K562 (cell line): ENCODE measurements at regions not wholly inside any gene's neighbourhood (a gene's known extent, or its start where the extent isn't known, plus 50 kb on each side); places are given as distances from the start of the nearest gene placed in this dataset.

Experiments used
- ATAC-seq: fragments of 200-7000 bp; cut with Tn5 transposase; 3 replicates; pipeline ENCODE4 v1.9.1; 2020; ENCODE audit warnings: moderate library complexity
- BruUV-seq: library from RNA; stranded (reverse); fragments of 400-500 nt; replicated peaks from 2 replicates; lab custom pipeline; 2021; lab: Mats Ljungman, UMichigan
- CTCF ChIA-PET: fragments of 300-600 bp; formaldehyde crosslinking; extraction: SDS; loops from one replicate; lab custom pipeline; 2021; ENCODE audit warnings: low intra/inter-chr PET ratio; lab: Yijun Ruan, JAX
- POLR2A ChIA-PET: fragments of 300-600, 350-650 bp; sonication (Branson Sonifier 250); formaldehyde crosslinking; extraction: SDS; loops from one replicate; lab custom pipeline; 2021; ENCODE audit warnings: antibody characterized with exemption, inconsistent platforms; lab: Yijun Ruan, JAX
- DNase-seq, 4 experiments: peaks; one replicate each; pipeline versions ENCODE4 v3.0.0 to v3.0.0-alpha.2; 2011 to 2018; ENCODE audit warnings: low spot score in 3 of 4, mixed read lengths in 3 of 4; ENCODE audit errors: extremely low read depth in 1 of 4
- FAIRE-seq: peaks from 2 replicates; lab custom pipeline; 2011; peaks lifted over from hg19 to GRCh38; lab: Jason Lieb, UNC
- H2AFZ ChIP-seq: 2 replicates; pipeline ENCODE4 v1.6.0; 2011; ENCODE audit warnings: low read depth, low read length, control low read depth, inconsistent platforms
- H3K27ac ChIP-seq: fragments of 200-600 bp; 3 replicates; pipeline ENCODE4 v1.8.0; 2011; ENCODE audit warnings: low read depth, mild to moderate bottlenecking, control low read depth, inconsistent platforms, low read length, moderate library complexity, mixed read lengths; ENCODE audit errors: extremely low read depth
- H3K27me3 ChIP-seq, 2 experiments: fragments of 300-600 bp in 1 of 2; 2 replicates in 1 of 2; 3 replicates in 1 of 2; pipeline versions ENCODE4 v1.6.0 to v1.8.0; 2011; ENCODE audit warnings: inconsistent platforms in 2 of 2, low read length in 2 of 2, mild to moderate bottlenecking in 1 of 2, mixed read lengths in 1 of 2, moderate library complexity in 1 of 2; ENCODE audit not compliant: control insufficient read depth in 2 of 2, insufficient read depth in 2 of 2
- H3K36me3 ChIP-seq: fragments of 300-600 bp; 3 replicates; pipeline ENCODE4 v1.8.0; 2011; ENCODE audit warnings: mild to moderate bottlenecking, low read length, inconsistent platforms; ENCODE audit not compliant: control insufficient read depth, insufficient read depth
- H3K4me1 ChIP-seq, 2 experiments: fragments of 200-600 bp in 1 of 2; replicated peaks in 1 of 2; 2 replicates in 1 of 2; 3 replicates in 1 of 2; pipeline versions ENCODE4 v1.5.1 to v1.8.0; 2011; ENCODE audit warnings: inconsistent platforms in 2 of 2, low read length in 2 of 2, mild to moderate bottlenecking in 1 of 2, mixed read lengths in 1 of 2, moderate library complexity in 1 of 2; ENCODE audit not compliant: control insufficient read depth in 2 of 2, insufficient read depth in 2 of 2
- H3K4me2 ChIP-seq: 2 replicates; pipeline ENCODE4 v1.6.1; 2011; ENCODE audit warnings: low read length, control low read depth, inconsistent platforms, mixed read lengths; ENCODE audit not compliant: insufficient read depth
- H3K4me3 ChIP-seq: fragments of 200-600 bp; sonication (generic), shearing (Covaris generic); 2 replicates; pipeline ENCODE4 v1.5.1; 2016; ENCODE audit warnings: control low read depth, inconsistent platforms
- H3K79me2 ChIP-seq: fragments of 200-600 bp; 3 replicates; pipeline ENCODE4 v1.8.0; 2011; ENCODE audit warnings: low read length, inconsistent platforms; ENCODE audit not compliant: control insufficient read depth, insufficient read depth
- H3K9ac ChIP-seq, 2 experiments: 2 replicates each; pipeline versions ENCODE4 v1.6.0 to v1.6.1; 2011; ENCODE audit warnings: low read depth in 2 of 2, low read length in 2 of 2, control low read depth in 1 of 2, inconsistent platforms in 1 of 2, mild to moderate bottlenecking in 1 of 2, mixed read lengths in 1 of 2; ENCODE audit not compliant: insufficient read depth in 1 of 2
- H3K9me1 ChIP-seq: one replicate; pipeline ENCODE4 v1.6.0; 2011; ENCODE audit warnings: inconsistent platforms, mild to moderate bottlenecking, low read length, moderate library complexity; ENCODE audit not compliant: control insufficient read depth, insufficient read depth
- H3K9me3 ChIP-seq: replicated peaks from 2 replicates; pipeline ENCODE4 v1.5.1; 2011; ENCODE audit warnings: low read depth, low read length, inconsistent platforms; ENCODE audit not compliant: control insufficient read depth, insufficient read depth
- H4K20me1 ChIP-seq: replicated peaks from 2 replicates; pipeline ENCODE4 v1.6.1; 2011; ENCODE audit warnings: low read length, inconsistent platforms, mixed read lengths; ENCODE audit not compliant: control insufficient read depth, insufficient read depth
- FOXM1 ChIP-seq, 2 experiments: fragments of 450-650 bp in 1 of 2; sonication (generic) in 1 of 2; formaldehyde crosslinking in 1 of 2; IDR thresholded peaks; 2 replicates each; pipeline versions ENCODE4 v1.6.1 to v1.9.0; 2017 to 2022; ENCODE audit warnings: low read depth in 2 of 2, mild to moderate bottlenecking in 2 of 2, missing genetic modification reagents in 1 of 2, moderate library complexity in 1 of 2
- IRF1 ChIP-seq: sonication (generic); formaldehyde crosslinking; IDR thresholded peaks from 2 replicates; pipeline ENCODE4 v1.8.0; 2022; ENCODE audit warnings: missing genetic modification reagents, mild to moderate bottlenecking, borderline replicate concordance
- IRF9 ChIP-seq: fragments of 450-650 bp; IDR thresholded peaks from 2 replicates; pipeline ENCODE4 v1.6.1; 2016; ENCODE audit warnings: missing biosample characterization, missing genetic modification characterization
- POLR2AphosphoS2 ChIP-seq: IDR thresholded peaks from 2 replicates; pipeline ENCODE4 v1.6.1; 2012; ENCODE audit warnings: low read length, improper control_type of control experiment
- PTBP1 ChIP-seq: fragments of 200-400 bp; formaldehyde crosslinking; IDR thresholded peaks from 2 replicates; pipeline ENCODE4 v1.6.1; 2017; ENCODE audit warnings: low read depth, low read length
- RBM34 ChIP-seq: fragments of 200-400 bp; formaldehyde crosslinking; IDR thresholded peaks from 2 replicates; pipeline ENCODE4 v1.6.1; 2018; ENCODE audit warnings: low read length, borderline replicate concordance; ENCODE audit not compliant: insufficient read depth
- SIN3A ChIP-seq, 2 experiments: fragments of 150-350 bp in 1 of 2; IDR thresholded peaks; 2 replicates each; pipeline ENCODE4 v1.6.1; 2011 to 2016; ENCODE audit warnings: borderline replicate concordance in 2 of 2, low read depth in 2 of 2, low read length in 2 of 2, mild to moderate bottlenecking in 2 of 2, moderate library complexity in 2 of 2; ENCODE audit not compliant: control insufficient read depth in 1 of 2
- SNAPC5 ChIP-seq: fragments of 250-450 bp; sonication (Bioruptor Pico); IDR thresholded peaks from 2 replicates; pipeline ENCODE4 v1.8.0; 2021; ENCODE audit warnings: moderate library complexity, mild to moderate bottlenecking, inconsistent platforms
- SREBF2 ChIP-seq: sonication (generic); formaldehyde crosslinking; IDR thresholded peaks from 2 replicates; pipeline ENCODE4 v1.4.0; 2020; ENCODE audit warnings: mild to moderate bottlenecking, missing genetic modification reagents
- TCF15 ChIP-seq: fragments of 250-450 bp; sonication (Bioruptor Pico); IDR thresholded peaks from 2 replicates; pipeline ENCODE4 v1.8.0; 2022; ENCODE audit warnings: moderate library complexity, mild to moderate bottlenecking, inconsistent platforms
- TFAM ChIP-seq: fragments of 250-450 bp; sonication (Bioruptor Pico); conservative IDR thresholded peaks from 2 replicates; pipeline ENCODE4 v1.5.0; 2021; ENCODE audit warnings: mild to moderate bottlenecking, moderate library complexity
- ZNF551 ChIP-seq: fragments of 250-450 bp; sonication (Bioruptor Pico); IDR thresholded peaks from 2 replicates; pipeline ENCODE4 v1.5.0; 2021; ENCODE audit warnings: mild to moderate bottlenecking, moderate library complexity
- WGBS: fragments of 100-300 bp; shearing (Covaris generic); methylation state at CpG from one replicate; pipeline ENCODE4 v1.1.6; 2016; ENCODE audit warnings: low coverage, mixed read lengths; ENCODE audit not compliant: insufficient coverage; ENCODE audit errors: missing lambda C conversion rate; 5-methylcytosine and 5-hydroxymethylcytosine counted together
- in situ Hi-C: fragments of 300-500 bp; cut with MboI; formaldehyde crosslinking; loops from 4 replicates; pipeline ENCODE4 v1.15.0; 2018; ENCODE audit warnings: inconsistent platforms, mixed read lengths
- intact Hi-C: fragments of 100-400 bp; cut with micrococcal nuclease; formaldehyde crosslinking; loops from 2 replicates; pipeline ENCODE4 v1.14.2; 2022

GRCh38 chr14:76311079-76311758 is 64.7 kb upstream of the ESRRB start:
- no peaks in the 10 kb centered on the region for H4K20me1 ChIP-seq
- 98% methylated on average over 8 of the region's 13 CpGs for WGBS
- H3K9ac ChIP-seq = no peak overlapping the region
- peaks cover 3% of the 10 kb centered on the region for H3K9me1 ChIP-seq
- in situ Hi-C loops = no loop called here
- H3K4me1 ChIP-seq = no peaks in the 10 kb centered on the region; a peak in 1 of 5 replicates
- DNase-seq (no peak), FAIRE-seq (no peak), ATAC-seq (no peak)
- H3K4me3 ChIP-seq = no peak overlapping the region
- ChIA-PET POLR2A (interaction anchor here (0.6 to 0.7 kb wide), 2 partner anchors 17 to 211 kb away, joined by 3 to 4 read pairs; no protein-coding TSS in a partner anchor), CTCF (no interaction called here)
- H3K9me3 ChIP-seq = no peaks in the 10 kb centered on the region
- no peak for TF ChIP-seq PTBP1
- TF ChIP-seq IRF9 (tag) = no peak
- H3K36me3 ChIP-seq = peaks cover 26% of the 10 kb centered on the region; the same call in 2 of the 3 replicates
- intact Hi-C loops = no loop called here
- no peak overlapping the region for H3K4me2 ChIP-seq
- H3K27ac ChIP-seq = no peak overlapping the region
- no peaks in the 10 kb centered on the region for H3K27me3 ChIP-seq
- H3K79me2 ChIP-seq = no peaks in the 10 kb centered on the region; the same call in 2 of the 3 replicates
- H2AFZ ChIP-seq = no peak overlapping the region
- BruUV-seq = no TSS peak

GRCh38 chr14:76312821-76313220 is 63.1 kb upstream of the ESRRB start:
- Histone ChIP-seq H3K27ac (no peak overlapping the region), H3K27me3 (no peaks in the 10 kb centered on the region), H3K9me1 (peaks cover 3% of the 10 kb centered on the region), H3K4me1 (no peaks in the 10 kb centered on the region; a peak in 1 of 5 replicates), H3K36me3 (peaks cover 28% of the 10 kb centered on the region; the same call in 2 of the 3 replicates), H3K4me2 (no peak overlapping the region), H3K9me3 (no peaks in the 10 kb centered on the region), H2AFZ (no peak overlapping the region), H3K79me2 (no peaks in the 10 kb centered on the region; the same call in 2 of the 3 replicates), H4K20me1 (no peaks in the 10 kb centered on the region), H3K4me3 (no peak overlapping the region), H3K9ac (no peak overlapping the region)
- in situ Hi-C loops (no loop called here), intact Hi-C loops (no loop called here)
- FAIRE-seq = no peak
- ATAC-seq = no peak
- DNase-seq = no peak
- CTCF ChIA-PET = no interaction called here
- POLR2A ChIA-PET = no interaction called here
- 48% methylated on average over 3 of the region's 4 CpGs for WGBS
- BruUV-seq = no TSS peak
- TF ChIP-seq ZNF551 (CRISPR knock-in tag) (no peak), TFAM (no peak), TCF15 (CRISPR knock-in tag) (no peak), SNAPC5 (CRISPR knock-in tag) (no peak), SIN3A (IDR thresholded peaks at IDR 0.05; ENCODE audit: borderline replicate concordance in 2 of 2, control insufficient read depth in 1 of 2, low read depth in 2 of 2, low read length in 2 of 2) (no peak), RBM34 (no peak), FOXM1 (IDR thresholded peaks at IDR 0.05; ENCODE audit: low read depth) (no peak), FOXM1 (CRISPR knock-in tag; IDR thresholded peaks at IDR 0.05; ENCODE audit: low read depth) (no peak), POLR2AphosphoS2 (no peak), IRF1 (CRISPR knock-in tag) (no peak), SREBF2 (no peak)
